MM.1S (cell line): ENCODE measurements at regions not wholly inside any gene's neighbourhood (a gene's known extent, or its start where the extent isn't known, plus 50 kb on each side); places are given as distances from the start of the nearest gene placed in this dataset.

Experiments
- DNase-seq: peaks from one replicate; pipeline ENCODE4 v3.0.0-alpha.2; 2015
- H2AFZ ChIP-seq: fragments of 300-600 bp; sonication (generic); 2 replicates; pipeline ENCODE4 v1.6.0; 2016; ENCODE audit warnings: antibody characterized with exemption, low read length
- H3F3A ChIP-seq: fragments of 300-600 bp; sonication (generic); 2 replicates; pipeline ENCODE4 v1.6.1; 2016; ENCODE audit warnings: mild to moderate bottlenecking, antibody characterized with exemption, low read length, moderate library complexity, mixed read lengths; ENCODE audit not compliant: insufficient read depth
- H3K27ac ChIP-seq: fragments of 300-600 bp; sonication (generic); 2 replicates; pipeline ENCODE4 v1.5.1; 2016; ENCODE audit warnings: mild to moderate bottlenecking, low read length
- H3K27me3 ChIP-seq: fragments of 300-600 bp; sonication (generic); replicated peaks from 2 replicates; pipeline ENCODE4 v1.6.0; 2016; ENCODE audit warnings: low read length; ENCODE audit not compliant: insufficient read depth
- H3K36me3 ChIP-seq: fragments of 300-600 bp; sonication (generic); replicated peaks from 2 replicates; pipeline ENCODE4 v1.6.1; 2016; ENCODE audit warnings: mild to moderate bottlenecking, low read length, mixed read lengths; ENCODE audit not compliant: insufficient read depth
- H3K4me1 ChIP-seq: fragments of 300-600 bp; sonication (generic); 2 replicates; pipeline ENCODE4 v1.6.1; 2016; ENCODE audit warnings: low read length, mixed read lengths
- H3K4me2 ChIP-seq: fragments of 300-600 bp; sonication (generic); 2 replicates; pipeline ENCODE4 v1.6.0; 2016; ENCODE audit warnings: low read depth, low read length
- H3K4me3 ChIP-seq: fragments of 300-600 bp; sonication (generic); 2 replicates; pipeline ENCODE4 v1.5.1; 2016; ENCODE audit warnings: low read length, mixed read lengths
- H3K79me2 ChIP-seq: fragments of 300-600 bp; sonication (generic); 2 replicates; pipeline ENCODE4 v1.6.1; 2016; ENCODE audit warnings: mixed run types, low read length, mixed read lengths
- H3K9ac ChIP-seq: fragments of 300-600 bp; sonication (generic); 2 replicates; pipeline ENCODE4 v1.6.1; 2016; ENCODE audit warnings: low read length, mixed read lengths
- H3K9me2 ChIP-seq: fragments of 300-600 bp; sonication (generic); replicated peaks from 2 replicates; pipeline ENCODE4 v1.6.1; 2016; ENCODE audit warnings: mild to moderate bottlenecking, low read length, mixed read lengths; ENCODE audit not compliant: insufficient read depth
- H3K9me3 ChIP-seq: fragments of 300-600 bp; sonication (generic); replicated peaks from 2 replicates; pipeline ENCODE4 v1.6.1; 2016; ENCODE audit warnings: mild to moderate bottlenecking, low read length, mixed read lengths; ENCODE audit not compliant: insufficient read depth
- H4K20me1 ChIP-seq: fragments of 300-600 bp; sonication (generic); 2 replicates; pipeline ENCODE4 v1.6.1; 2016; ENCODE audit warnings: mild to moderate bottlenecking, low read length, moderate library complexity, mixed read lengths; ENCODE audit not compliant: insufficient read depth
- EZH2 ChIP-seq: fragments of 300-600 bp; sonication (generic); optimal IDR thresholded peaks from 2 replicates; pipeline ENCODE3; 2017; ENCODE audit warnings: low read depth, mild to moderate bottlenecking, antibody characterized with exemption, low read length, mixed read lengths
- EZH2phosphoT487 ChIP-seq: fragments of 300-600 bp; sonication (generic); IDR thresholded peaks from 2 replicates; pipeline ENCODE4 v1.6.1; 2018; ENCODE audit warnings: antibody characterized with exemption, low read length
- TF ChIP-seq, protein P1 (sequence below): fragments of 300-600 bp; sonication (generic); IDR thresholded peaks from 2 replicates; pipeline ENCODE4 v1.5.1; 2016; ENCODE audit warnings: antibody characterized with exemption, low read length, mixed read lengths

DNA sequence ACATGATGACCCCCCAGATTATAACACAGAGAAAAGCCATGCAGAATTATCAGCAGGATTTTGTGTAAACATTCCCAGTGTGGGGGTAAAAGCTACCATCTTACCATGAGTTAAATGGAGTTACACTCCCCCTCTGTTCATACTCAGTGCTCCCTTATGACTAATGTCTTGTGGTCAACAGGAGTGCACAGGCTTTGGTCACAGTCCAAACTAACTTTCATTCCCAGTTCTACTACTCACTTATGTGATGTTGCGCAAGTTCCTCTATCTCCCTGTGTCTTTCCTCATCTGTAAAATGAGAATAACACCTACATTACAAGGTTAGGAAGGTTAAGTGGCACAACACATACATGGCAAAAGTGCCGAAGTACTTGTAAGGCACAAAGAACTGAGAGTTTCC, 277.9 kb downstream of the RBM26 start:
- no peaks in the 10 kb centered on the region for H4K20me1 ChIP-seq
- TF ChIP-seq, protein P1, sequence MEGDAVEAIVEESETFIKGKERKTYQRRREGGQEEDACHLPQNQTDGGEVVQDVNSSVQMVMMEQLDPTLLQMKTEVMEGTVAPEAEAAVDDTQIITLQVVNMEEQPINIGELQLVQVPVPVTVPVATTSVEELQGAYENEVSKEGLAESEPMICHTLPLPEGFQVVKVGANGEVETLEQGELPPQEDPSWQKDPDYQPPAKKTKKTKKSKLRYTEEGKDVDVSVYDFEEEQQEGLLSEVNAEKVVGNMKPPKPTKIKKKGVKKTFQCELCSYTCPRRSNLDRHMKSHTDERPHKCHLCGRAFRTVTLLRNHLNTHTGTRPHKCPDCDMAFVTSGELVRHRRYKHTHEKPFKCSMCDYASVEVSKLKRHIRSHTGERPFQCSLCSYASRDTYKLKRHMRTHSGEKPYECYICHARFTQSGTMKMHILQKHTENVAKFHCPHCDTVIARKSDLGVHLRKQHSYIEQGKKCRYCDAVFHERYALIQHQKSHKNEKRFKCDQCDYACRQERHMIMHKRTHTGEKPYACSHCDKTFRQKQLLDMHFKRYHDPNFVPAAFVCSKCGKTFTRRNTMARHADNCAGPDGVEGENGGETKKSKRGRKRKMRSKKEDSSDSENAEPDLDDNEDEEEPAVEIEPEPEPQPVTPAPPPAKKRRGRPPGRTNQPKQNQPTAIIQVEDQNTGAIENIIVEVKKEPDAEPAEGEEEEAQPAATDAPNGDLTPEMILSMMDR, result no peak
- TF ChIP-seq EZH2, result no peak
- no peak for TF ChIP-seq EZH2phosphoT487

GRCh38 chr13:79126706-79127105, 279.3 kb downstream of the RBM26 start:
- Histone ChIP-seq H4K20me1 (no peaks in the 10 kb centered on the region), H3K79me2 (no peaks in the 10 kb centered on the region), H3K27me3 (no peaks in the 10 kb centered on the region), H3K4me1 (no peaks in the 10 kb centered on the region), H2AFZ (no peak overlapping the region), H3K36me3 (no peaks in the 10 kb centered on the region), H3K9ac (no peak overlapping the region), H3K4me3 (no peak overlapping the region), H3K9me2 (no peaks in the 10 kb centered on the region), H3K4me2 (no peak overlapping the region), H3K27ac (no peak overlapping the region), H3K9me3 (no peaks in the 10 kb centered on the region), H3F3A (no peaks in the 10 kb centered on the region)
- DNase-seq, result no peak
- TF ChIP-seq EZH2phosphoT487, result no peak
- TF ChIP-seq, protein P1, result no peak
- no peak for TF ChIP-seq EZH2

More for the DNA sequence above, 277.9 kb downstream of the RBM26 start:
- Histone ChIP-seq H3K36me3 (no peaks in the 10 kb centered on the region), H3F3A (no peaks in the 10 kb centered on the region), H2AFZ (no peak overlapping the region), H3K9me3 (no peaks in the 10 kb centered on the region), H3K4me1 (no peaks in the 10 kb centered on the region), H3K4me2 (no peak overlapping the region), H3K27me3 (no peaks in the 10 kb centered on the region), H3K9me2 (no peaks in the 10 kb centered on the region), H3K79me2 (no peaks in the 10 kb centered on the region), H3K9ac (no peak overlapping the region), H3K27ac (no peak overlapping the region), H3K4me3 (no peak overlapping the region)
- no peak for DNase-seq

GRCh38 chr13:79124183-79124582, 281.9 kb downstream of the RBM26 start:
- no peak overlapping the region for H2AFZ ChIP-seq
- H3K9me3 ChIP-seq, result no peaks in the 10 kb centered on the region
- TF ChIP-seq EZH2, result no peak
- TF ChIP-seq, protein P1, result no peak
- H3K4me2 ChIP-seq, result no peak overlapping the region
- no peaks in the 10 kb centered on the region for H3K36me3 ChIP-seq
- H4K20me1 ChIP-seq, result no peaks in the 10 kb centered on the region
- H3K27ac ChIP-seq, result no peak overlapping the region
- no peaks in the 10 kb centered on the region for H3K79me2 ChIP-seq
- H3K9me2 ChIP-seq, result no peaks in the 10 kb centered on the region
- no peaks in the 10 kb centered on the region for H3K27me3 ChIP-seq
- H3F3A ChIP-seq, result no peaks in the 10 kb centered on the region
- no peaks in the 10 kb centered on the region for H3K4me1 ChIP-seq
- H3K4me3 ChIP-seq, result no peak overlapping the region
- DNase-seq, result no peak
- H3K9ac ChIP-seq, result no peak overlapping the region

DNA sequence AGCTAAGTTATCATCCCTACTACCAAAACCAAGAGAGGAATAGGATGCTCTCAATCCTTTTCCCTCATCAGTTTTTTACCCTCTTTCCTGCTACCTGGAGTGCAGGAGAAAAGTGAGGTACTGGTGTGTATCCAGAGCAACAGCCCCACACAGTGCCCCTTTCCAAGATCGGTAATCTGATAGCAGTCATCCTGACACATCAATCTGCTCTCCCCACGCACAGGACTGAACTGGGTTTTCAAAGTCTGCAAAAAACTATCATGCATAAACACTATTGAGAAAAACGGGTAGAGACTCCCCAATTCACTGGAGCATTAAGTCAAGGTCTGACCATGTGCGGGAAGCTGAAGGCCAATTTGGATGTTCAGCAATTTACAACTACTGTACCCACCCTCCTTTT, 284.8 kb downstream of the RBM26 start:
- Histone ChIP-seq H3K9ac (no peak overlapping the region), H3K9me3 (no peaks in the 10 kb centered on the region), H3K9me2 (no peaks in the 10 kb centered on the region), H4K20me1 (no peaks in the 10 kb centered on the region), H3K4me2 (no peak overlapping the region), H3F3A (no peaks in the 10 kb centered on the region), H3K27ac (no peak overlapping the region), H2AFZ (no peak overlapping the region), H3K79me2 (no peaks in the 10 kb centered on the region), H3K4me1 (no peaks in the 10 kb centered on the region), H3K27me3 (no peaks in the 10 kb centered on the region), H3K4me3 (no peak overlapping the region), H3K36me3 (no peaks in the 10 kb centered on the region)
- no peak for DNase-seq
- no peak for TF ChIP-seq EZH2phosphoT487
- TF ChIP-seq EZH2, result no peak
- TF ChIP-seq, protein P1, result no peak
